ENCODE measurements at regions not wholly inside any gene's neighbourhood (a gene's known extent, or its start where the extent isn't known, plus 50 kb on each side); places are given as distances from the start of the nearest gene placed in this dataset. TPM values are rescaled to one million over a fixed set of nuclear protein-coding genes. Genes with fewer than 3 reads are reported as not detected.

GRCh38 chr7:115094163-115094562 lies 172.3 kb downstream of the MDFIC start:
- DNase-seq (ENCODE audit: low spot score) = no peak

- DNase-seq (ENCODE audit: low spot score) = no peak
These were observed 167.0 kb downstream of the MDFIC start for GRCh38 chr7:115088893-115089292.

GRCh38 chr7:115087437-115087836 lies 165.5 kb downstream of the MDFIC start:
- peak; percentile 64 for DNase-seq (ENCODE audit: low spot score)

GRCh38 chr7:115086146-115086841 lies 164.4 kb downstream of the MDFIC start:
- peak; percentile 17 for DNase-seq (ENCODE audit: low spot score)

GRCh38 chr7:115085421-115085820 lies 163.5 kb downstream of the MDFIC start:
- DNase-seq (ENCODE audit: low spot score) = peak; percentile 69

GRCh38 chr7:115083935-115084334 lies 162.0 kb downstream of the MDFIC start:
- DNase-seq (ENCODE audit: low spot score) = no peak

GRCh38 chr7:115081772-115082171 lies 159.9 kb downstream of the MDFIC start:
- no peak for DNase-seq (ENCODE audit: low spot score)

GRCh38 chr7:115078851-115079250 lies 157.0 kb downstream of the MDFIC start:
- DNase-seq (ENCODE audit: low spot score) = no peak

- no peak for DNase-seq (ENCODE audit: low spot score)
These were observed 156.5 kb downstream of the MDFIC start for GRCh38 chr7:115078386-115078785.

GRCh38 chr7:115070311-115070710 lies 148.4 kb downstream of the MDFIC start:
- DNase-seq (ENCODE audit: low spot score) = no peak

Small RNAs in the stretch of these regions (small RNA-seq; reads per million reads assigned to genes)
- gene RF00019 (not detected), gene SNORA25B (not detected)

All from HT-29 (cell line).